GM18909 (cell line): ENCODE measurements at regions not wholly inside any gene's neighbourhood (a gene's known extent, or its start where the extent isn't known, plus 50 kb on each side); places are given as distances from the start of the nearest gene placed in this dataset.

ENCODE experiments used
- ATAC-seq: cut with Tn5 transposase; IDR thresholded peaks from one replicate; pipeline ENCODE4 v1.9.1; 2021; ENCODE audit warnings: mild to moderate bottlenecking; ENCODE audit not compliant: unreplicated experiment, poor library complexity

DNA sequence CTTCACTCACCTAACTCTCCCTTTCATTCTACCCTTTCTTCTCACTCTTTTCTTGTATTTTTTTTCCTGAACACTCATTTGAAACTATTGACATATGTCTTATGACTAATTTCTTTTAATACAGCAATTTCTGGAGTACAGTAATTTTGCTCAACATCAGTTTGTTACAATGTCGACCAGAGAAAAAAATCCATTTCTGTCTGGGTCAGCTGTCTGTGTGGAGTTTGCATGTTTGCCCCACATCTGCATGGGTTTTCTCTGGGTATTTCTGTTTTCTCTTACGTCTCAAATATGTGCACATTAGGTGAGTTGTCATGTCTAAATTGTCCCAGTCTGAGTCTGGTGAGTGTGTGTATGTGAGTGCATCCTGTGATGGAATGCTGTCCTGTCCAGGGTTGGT, 294.8 kb downstream of the HS3ST1 start:
- ATAC-seq: no peak

DNA sequence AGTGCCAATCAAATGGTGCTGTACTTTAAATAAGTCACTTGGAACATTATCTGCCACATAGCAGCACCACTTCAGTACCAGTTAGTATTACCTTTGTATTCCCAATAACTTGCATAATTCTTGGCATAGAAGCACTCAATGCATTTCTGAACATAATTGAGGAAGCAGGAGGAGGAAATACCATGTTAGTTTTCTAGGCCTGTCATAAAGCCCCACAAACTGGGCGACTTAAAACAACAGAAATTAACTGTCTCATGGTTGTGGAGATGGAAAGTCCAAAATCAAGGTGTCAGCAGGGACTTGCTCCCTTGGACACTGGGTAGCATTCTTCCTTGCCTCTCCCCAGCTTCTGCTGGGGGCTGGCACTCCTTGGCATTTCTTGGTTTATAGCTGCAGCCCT, 296.2 kb downstream of the HS3ST1 start:
- ATAC-seq: no peak

GRCh38 chr4:11131491-11131890, 297.2 kb downstream of the HS3ST1 start:
- no peak for ATAC-seq

DNA sequence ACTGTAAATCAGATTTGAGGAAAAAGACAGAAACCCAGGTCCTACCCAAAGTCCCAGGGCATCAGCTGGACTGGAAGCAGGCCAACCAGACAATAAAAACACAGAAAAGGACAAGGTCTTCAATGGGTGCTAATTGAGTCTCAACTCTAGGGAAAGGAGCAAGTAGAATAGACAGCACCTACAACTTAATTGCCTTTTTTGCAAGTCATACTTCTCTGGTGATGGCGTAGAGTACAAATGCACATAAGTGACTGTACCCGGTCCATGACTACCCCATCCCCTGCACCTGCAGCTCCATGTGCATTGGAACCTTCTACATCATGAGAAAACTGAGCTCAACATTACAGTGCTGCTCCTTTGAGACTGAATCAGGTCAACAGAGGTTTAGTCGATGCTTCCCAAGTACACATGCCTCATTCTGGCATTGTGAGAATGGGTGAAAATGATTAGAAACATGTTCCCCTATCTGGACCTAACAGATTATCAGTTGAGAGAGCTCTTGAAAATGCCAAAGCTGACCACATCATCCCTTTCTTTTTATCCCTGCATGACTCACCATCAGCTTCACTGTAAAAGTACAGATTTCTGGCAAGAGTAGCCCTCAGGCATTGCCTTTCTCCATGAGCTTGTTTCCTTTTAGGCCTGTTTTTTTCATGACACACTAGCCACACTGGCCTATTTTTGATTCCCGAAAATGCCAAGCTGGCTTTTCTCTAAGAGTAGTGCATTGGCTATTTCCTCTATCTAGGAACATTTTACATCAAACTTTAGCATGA, 298.3 kb downstream of the HS3ST1 start:
- ATAC-seq: no peak

DNA sequence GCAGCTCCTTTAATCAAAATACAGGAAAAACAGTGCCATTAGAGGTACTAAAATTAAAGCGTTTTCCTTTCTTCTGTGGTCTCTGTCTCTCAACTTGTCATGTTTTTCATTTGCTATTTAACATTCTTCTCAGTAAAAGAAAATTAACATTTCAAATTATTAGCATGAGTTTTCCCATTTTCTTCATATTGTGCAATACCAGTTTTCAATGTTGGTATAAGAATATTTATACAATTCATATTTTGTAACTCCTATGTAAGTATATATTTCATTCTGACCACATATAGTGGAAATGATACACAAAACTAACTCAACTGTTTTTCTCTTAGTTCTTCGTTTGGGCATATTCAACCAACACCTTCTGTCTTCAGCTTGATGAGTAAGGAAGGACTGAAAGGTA, 308.3 kb downstream of the HS3ST1 start:
- ATAC-seq: no peak

- ATAC-seq: no peak
Measured at GRCh38 chr4:11119474-11119873, 309.2 kb downstream of the HS3ST1 start.

DNA sequence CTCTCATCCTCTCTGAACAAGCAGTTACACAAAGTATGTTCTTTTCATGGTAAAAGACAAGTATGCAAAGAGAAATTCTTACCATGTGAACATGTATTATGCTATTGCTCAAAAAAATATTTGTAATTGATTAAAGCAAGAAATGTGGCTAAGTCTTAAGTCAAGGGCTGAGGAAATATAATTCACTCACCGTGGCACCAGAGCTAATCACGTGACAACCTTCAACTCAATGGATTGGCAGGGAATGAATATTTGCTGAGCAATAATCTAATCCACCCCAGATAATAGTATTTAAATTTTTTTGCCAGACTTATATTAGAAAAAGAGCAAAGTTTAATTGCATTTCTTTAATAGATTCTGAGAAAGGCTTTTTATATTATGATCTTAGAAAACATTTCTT, 310.2 kb downstream of the HS3ST1 start:
- no peak for ATAC-seq

DNA sequence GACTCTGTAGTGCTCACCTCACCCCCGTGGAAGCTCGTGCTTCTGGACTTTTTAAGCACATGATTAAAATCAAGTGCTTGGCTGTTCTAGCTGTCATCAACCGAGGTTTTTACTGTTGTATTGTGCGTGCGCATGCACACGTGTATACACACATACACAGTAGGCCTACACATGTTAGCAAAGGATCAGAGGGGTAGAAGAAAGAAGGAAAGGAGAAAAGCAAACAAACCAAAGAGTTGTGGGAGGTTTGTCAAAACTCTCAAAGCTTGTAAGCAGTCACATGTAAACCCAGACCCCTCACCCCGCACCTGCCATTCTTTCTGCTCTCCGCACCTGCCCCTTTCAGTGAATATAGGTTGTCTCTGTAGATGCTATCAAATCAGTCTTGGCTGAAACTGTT, 311.8 kb downstream of the HS3ST1 start:
- ATAC-seq: no peak

DNA sequence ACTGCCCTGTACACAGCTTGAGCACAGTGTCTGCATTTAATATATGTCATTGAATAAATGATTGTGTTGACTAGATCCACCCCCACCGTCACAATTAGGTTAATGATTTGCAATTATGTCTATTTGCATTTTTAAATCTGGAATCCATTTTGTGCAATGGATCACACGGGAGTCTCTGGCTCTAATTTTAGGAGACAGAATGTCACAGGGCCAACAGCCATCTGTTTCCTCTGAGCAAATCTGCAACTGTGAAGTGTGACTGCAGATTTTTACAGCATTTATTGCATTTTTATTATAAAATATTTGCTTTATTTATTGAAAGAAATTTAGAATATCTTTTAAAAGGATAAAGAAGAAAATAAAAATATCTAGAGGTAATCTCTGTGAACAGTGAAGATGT, 316.8 kb downstream of the HS3ST1 start:
- no peak for ATAC-seq

- no peak for ATAC-seq
Measured at GRCh38 chr4:11111370-11111769, 317.3 kb downstream of the HS3ST1 start.

GRCh38 chr4:11106759-11107158, 321.9 kb downstream of the HS3ST1 start:
- no peak for ATAC-seq

DNA sequence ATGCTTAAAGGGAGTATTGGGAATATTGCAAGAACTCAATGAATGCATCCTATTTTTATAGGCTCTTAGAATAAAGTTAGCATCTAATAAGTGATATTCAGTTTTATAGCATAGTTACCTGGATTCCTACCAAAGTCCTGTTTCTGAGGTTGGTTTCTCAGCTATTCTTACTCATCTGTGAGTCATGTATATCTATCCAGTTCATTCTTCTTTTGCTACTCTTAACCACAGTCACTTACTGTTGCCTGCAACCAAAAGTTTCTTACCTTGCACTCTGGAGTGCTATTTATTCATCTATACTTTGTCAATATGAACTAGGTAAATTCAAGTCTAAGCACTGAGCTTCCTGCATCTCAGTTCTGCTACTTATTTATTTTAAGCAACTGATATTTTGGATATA, 322.5 kb downstream of the HS3ST1 start:
- ATAC-seq: peak; percentile 51

DNA sequence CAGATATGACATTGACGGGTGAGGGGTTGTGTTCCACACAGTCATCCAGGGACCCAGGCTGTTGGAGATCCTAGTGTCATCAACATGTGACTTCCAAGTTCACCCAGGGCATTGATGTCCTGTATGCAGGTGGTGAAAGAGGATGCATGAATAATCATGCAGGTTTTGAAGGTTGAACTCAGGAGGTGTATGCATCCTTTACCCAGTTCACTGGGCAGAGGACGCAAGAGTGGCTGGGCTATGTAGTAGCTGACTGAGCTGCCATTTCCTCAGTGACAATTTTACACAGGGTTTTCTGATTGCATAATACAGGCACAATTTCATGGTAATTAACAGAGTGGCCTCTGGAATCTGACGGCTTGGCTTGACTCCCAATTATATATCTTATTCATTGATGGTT, 323.0 kb downstream of the HS3ST1 start:
- no peak for ATAC-seq

GRCh38 chr4:11098461-11098860, 330.2 kb downstream of the HS3ST1 start:
- peak; percentile 44 for ATAC-seq

DNA sequence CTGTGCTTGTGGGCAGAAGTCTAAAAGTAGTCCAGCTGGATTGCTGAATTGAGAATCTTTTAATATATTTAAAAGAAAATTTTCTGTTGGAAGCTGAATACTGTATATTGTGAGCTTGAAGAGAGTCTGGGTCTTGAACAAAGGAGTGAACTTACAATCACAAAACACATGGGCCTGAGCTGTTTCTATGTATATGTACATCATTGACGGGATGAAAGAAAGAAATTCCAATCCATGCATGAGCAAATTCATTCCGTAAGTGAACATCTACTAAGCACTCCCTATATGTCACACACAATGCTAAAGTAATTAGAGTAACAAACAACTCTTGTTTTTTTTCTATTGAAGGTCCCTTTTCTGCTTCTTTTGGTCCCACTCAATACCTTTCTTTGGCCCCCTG, 331.0 kb downstream of the HS3ST1 start:
- no peak for ATAC-seq

- ATAC-seq: no peak
Measured at GRCh38 chr4:11081006-11081405, 347.7 kb downstream of the HS3ST1 start.

DNA sequence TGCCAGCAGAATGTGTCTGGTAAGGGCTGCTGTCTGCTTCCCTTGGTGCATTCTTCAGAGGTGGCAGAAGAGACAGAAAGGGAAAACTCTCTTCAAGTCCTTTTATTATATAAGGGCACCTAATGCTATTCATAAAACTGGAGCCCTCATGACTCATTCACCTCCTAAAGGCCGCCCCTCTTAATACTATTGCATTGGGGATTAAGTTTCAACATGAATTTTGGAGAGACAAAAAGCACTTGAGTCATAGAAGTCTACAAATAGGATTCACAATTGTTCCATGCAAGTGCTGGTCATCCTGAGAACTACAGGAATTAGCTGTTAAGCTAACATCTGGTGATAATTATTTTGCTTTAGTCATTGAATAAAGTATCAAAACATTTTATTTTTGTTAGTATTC, 349.5 kb downstream of the HS3ST1 start:
- no peak for ATAC-seq

- ATAC-seq: no peak
Measured at GRCh38 chr4:11074581-11075241, 354.0 kb downstream of the HS3ST1 start.

DNA sequence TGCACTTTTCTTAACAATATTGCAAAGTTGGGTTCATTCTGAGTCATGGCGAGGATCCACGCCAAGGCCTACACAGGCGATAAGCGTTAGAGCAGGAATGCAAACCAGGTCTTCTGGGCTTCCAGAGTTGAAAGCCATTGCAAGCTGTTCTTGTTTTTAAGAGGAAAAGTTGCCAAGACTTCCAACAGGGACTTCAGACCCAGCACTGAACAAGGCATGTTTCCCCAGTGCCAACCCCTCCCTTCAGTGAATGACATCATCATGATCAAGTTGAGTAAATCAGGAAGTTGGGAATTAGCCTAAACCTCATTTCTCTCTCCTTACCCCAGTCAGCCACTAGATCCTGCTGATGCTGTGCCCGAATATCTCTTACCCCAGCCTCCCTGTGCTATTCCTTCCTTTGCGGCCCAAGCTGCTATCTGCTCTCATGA, 355.1 kb downstream of the HS3ST1 start:
- no peak for ATAC-seq

DNA sequence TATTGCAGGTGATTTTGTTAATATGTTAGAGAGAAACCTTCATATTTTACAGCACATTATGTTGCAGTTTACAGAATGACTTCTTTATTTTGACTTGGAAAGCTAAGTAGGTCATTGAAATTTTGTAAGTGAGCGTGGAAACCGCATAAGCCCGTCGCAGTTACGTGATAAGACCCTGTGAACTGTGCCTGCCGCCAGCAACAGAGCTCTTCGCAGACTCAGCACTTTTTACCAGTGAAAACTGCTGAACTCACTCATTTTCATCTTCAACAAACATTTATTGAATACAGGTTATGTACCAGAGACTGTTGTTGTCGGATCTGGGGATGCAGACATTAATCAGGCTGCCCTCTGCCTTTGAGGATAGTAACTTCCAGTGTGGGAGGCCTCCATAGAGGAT, 355.7 kb downstream of the HS3ST1 start:
- no peak for ATAC-seq

GRCh38 chr4:11072463-11072862, 356.2 kb downstream of the HS3ST1 start:
- ATAC-seq: no peak

- ATAC-seq: no peak
Measured at GRCh38 chr4:11070813-11071212, 357.9 kb downstream of the HS3ST1 start.
